DND-41 (cell line): ENCODE measurements at regions not wholly inside any gene's neighbourhood (a gene's known extent, or its start where the extent isn't known, plus 50 kb on each side); places are given as distances from the start of the nearest gene placed in this dataset.

Experiments
- ATAC-seq: fragments of 200-7000 bp; cut with Tn5 transposase; 3 replicates; pipeline ENCODE4 v1.9.1; 2021; ENCODE audit warnings: low read depth; ENCODE audit not compliant: insufficient read depth
- DNase-seq: peaks from one replicate; pipeline ENCODE4 v3.0.0-alpha.2; 2020
- H2AFZ ChIP-seq: 2 replicates; pipeline ENCODE4 v1.6.0; 2012; ENCODE audit warnings: low read depth, low read length
- H3K27ac ChIP-seq: 2 replicates; pipeline ENCODE4 v1.5.1; 2012; ENCODE audit warnings: low read length, inconsistent platforms
- H3K27me3 ChIP-seq: fragments of 200-600 bp; sonication (generic); 2 replicates; pipeline ENCODE4 v1.6.0; 2012; ENCODE audit warnings: low read length, mild to moderate bottlenecking, inconsistent platforms; ENCODE audit not compliant: insufficient read depth, poor library complexity
- H3K36me3 ChIP-seq: 2 replicates; pipeline ENCODE4 v1.5.1; 2012; ENCODE audit warnings: low read length, inconsistent platforms; ENCODE audit not compliant: insufficient read depth
- H3K4me1 ChIP-seq: 2 replicates; pipeline ENCODE4 v1.5.1; 2012; ENCODE audit warnings: mild to moderate bottlenecking, low read length; ENCODE audit not compliant: insufficient read depth
- H3K4me2 ChIP-seq: 2 replicates; pipeline ENCODE4 v1.6.0; 2012; ENCODE audit warnings: mild to moderate bottlenecking, moderate library complexity, low read length, inconsistent platforms; ENCODE audit not compliant: insufficient read depth
- H3K4me3 ChIP-seq, 2 experiments: fragments of 200-600 bp in 1 of 2; shearing (Covaris generic) in 1 of 2; 2 replicates each; pipeline ENCODE4 v1.5.1; 2012 to 2016; ENCODE audit warnings: inconsistent platforms in 2 of 2, low read length in 2 of 2, mild to moderate bottlenecking in 2 of 2, low read depth in 1 of 2, moderate library complexity in 1 of 2
- H3K79me2 ChIP-seq: 2 replicates; pipeline ENCODE4 v1.6.0; 2012; ENCODE audit warnings: low read length, inconsistent platforms; ENCODE audit not compliant: insufficient read depth
- H3K9ac ChIP-seq: 2 replicates; pipeline ENCODE4 v1.6.0; 2012; ENCODE audit warnings: low read depth, mild to moderate bottlenecking, inconsistent platforms, low read length, moderate library complexity
- H3K9me3 ChIP-seq: 2 replicates; pipeline ENCODE4 v1.5.1; 2012; ENCODE audit warnings: low read length, moderate library complexity, mild to moderate bottlenecking, inconsistent platforms; ENCODE audit not compliant: insufficient read depth, severe bottlenecking
- H4K20me1 ChIP-seq: 2 replicates; pipeline ENCODE4 v1.6.0; 2012; ENCODE audit warnings: low read length; ENCODE audit not compliant: insufficient read depth
- CTCF ChIP-seq: IDR thresholded peaks from 2 replicates; pipeline ENCODE4 v1.5.1; 2012; ENCODE audit warnings: borderline replicate concordance, low read length, moderate library complexity, mild to moderate bottlenecking; ENCODE audit not compliant: poor library complexity, severe bottlenecking; ENCODE audit errors: extremely low read depth
- EZH2 ChIP-seq: IDR thresholded peaks from 3 replicates; pipeline ENCODE4 v1.6.1; 2012; ENCODE audit warnings: borderline replicate concordance, low read depth, mild to moderate bottlenecking, moderate library complexity, low read length, inconsistent platforms; ENCODE audit not compliant: severe bottlenecking

- H3K27me3 ChIP-seq, result no peaks in the 10 kb centered on the region
- peak overlapping the region; percentile 98 for H3K27ac ChIP-seq
- no peak for TF ChIP-seq CTCF
- H3K4me2 ChIP-seq, result peak overlapping the region; percentile 55
- no peaks in the 10 kb centered on the region for H3K36me3 ChIP-seq
- H3K4me1 ChIP-seq, result peaks cover 58% of the 10 kb centered on the region
- H4K20me1 ChIP-seq, result no peaks in the 10 kb centered on the region
- H3K9me3 ChIP-seq, result peaks cover 13% of the 10 kb centered on the region
- peak overlapping the region; percentile 59 for H3K9ac ChIP-seq
- H3K79me2 ChIP-seq, result no peaks in the 10 kb centered on the region
- DNase-seq, result peak; percentile 37
- peak; percentile 27 for ATAC-seq
- no peak overlapping the region for H3K4me3 ChIP-seq
- peak overlapping the region; percentile 28 for H2AFZ ChIP-seq
Observed at GRCh38 chr3:111335512-111336303, 206.3 kb upstream of the CD96 start.

GRCh38 chr3:111336511-111336910 lies 205.5 kb upstream of the CD96 start:
- H3K9me3 ChIP-seq, result peaks cover 18% of the 10 kb centered on the region
- TF ChIP-seq EZH2 (no peak), CTCF (no peak)
- peak overlapping the region; percentile 55 for H3K4me2 ChIP-seq
- DNase-seq, result peak; percentile 67
- H3K36me3 ChIP-seq, result no peaks in the 10 kb centered on the region
- ATAC-seq, result peak; percentile 88
- H4K20me1 ChIP-seq, result no peaks in the 10 kb centered on the region
- H3K79me2 ChIP-seq, result no peaks in the 10 kb centered on the region
- H3K4me3 ChIP-seq, result peak overlapping the region in 1 of 2 experiments; percentile 24; a peak in 1 of 4 replicates
- peak overlapping the region; percentile 40; the same call in 1 of the 2 replicates for H2AFZ ChIP-seq
- peaks cover 58% of the 10 kb centered on the region for H3K4me1 ChIP-seq
- peak overlapping the region; percentile 98 for H3K27ac ChIP-seq
- H3K27me3 ChIP-seq, result no peaks in the 10 kb centered on the region
- peak overlapping the region; percentile 59 for H3K9ac ChIP-seq

GRCh38 chr3:111338059-111338698 lies 203.8 kb upstream of the CD96 start:
- Histone ChIP-seq H3K79me2 (no peaks in the 10 kb centered on the region), H3K27me3 (no peaks in the 10 kb centered on the region), H3K36me3 (no peaks in the 10 kb centered on the region), H3K9me3 (peaks cover 19% of the 10 kb centered on the region), H3K4me1 (peaks cover 47% of the 10 kb centered on the region), H3K4me2 (no peak overlapping the region), H3K27ac (peak overlapping the region; percentile 98), H3K9ac (peak overlapping the region; percentile 59; the same call in 1 of the 2 replicates), H4K20me1 (no peaks in the 10 kb centered on the region), H2AFZ (peak overlapping the region; percentile 42), H3K4me3 (no peak overlapping the region)
- TF ChIP-seq CTCF, result peak; percentile 93
- no peak for TF ChIP-seq EZH2
- DNase-seq (peak; percentile 83), ATAC-seq (peak; percentile 56)
